DMS53 treated with DMSO at 0.1 percent for 48 hours (cell line): ENCODE measurements at regions not wholly inside any gene's neighbourhood (a gene's known extent, or its start where the extent isn't known, plus 50 kb on each side); places are given as distances from the start of the nearest gene placed in this dataset.

ENCODE experiments used
- DNase-seq: peaks from one replicate; lab custom pipeline; 2025; ENCODE audit not compliant: unreplicated experiment; lab: John Stamatoyannopoulos, UW

DNA sequence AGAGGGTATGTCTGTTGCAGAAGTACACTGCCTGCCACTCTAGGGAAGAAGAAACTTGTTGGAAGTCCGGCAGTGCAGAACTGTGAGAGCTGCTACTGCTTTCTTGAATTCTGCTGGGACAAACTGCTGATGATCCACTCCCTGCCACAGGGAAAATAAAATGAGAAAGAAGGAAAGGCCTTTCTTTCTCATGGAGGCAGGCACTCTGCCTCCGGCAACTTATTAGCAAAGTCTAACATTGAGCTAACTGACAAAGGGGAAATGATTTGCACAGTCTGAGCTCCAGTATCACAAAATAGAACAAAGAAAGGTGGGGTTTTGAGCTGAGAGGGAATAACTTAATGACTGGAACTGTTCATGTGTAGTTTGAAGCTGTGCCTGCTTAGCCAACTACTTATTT, 134.6 kb downstream of the AASDHPPT start:
- no peak for DNase-seq

DNA sequence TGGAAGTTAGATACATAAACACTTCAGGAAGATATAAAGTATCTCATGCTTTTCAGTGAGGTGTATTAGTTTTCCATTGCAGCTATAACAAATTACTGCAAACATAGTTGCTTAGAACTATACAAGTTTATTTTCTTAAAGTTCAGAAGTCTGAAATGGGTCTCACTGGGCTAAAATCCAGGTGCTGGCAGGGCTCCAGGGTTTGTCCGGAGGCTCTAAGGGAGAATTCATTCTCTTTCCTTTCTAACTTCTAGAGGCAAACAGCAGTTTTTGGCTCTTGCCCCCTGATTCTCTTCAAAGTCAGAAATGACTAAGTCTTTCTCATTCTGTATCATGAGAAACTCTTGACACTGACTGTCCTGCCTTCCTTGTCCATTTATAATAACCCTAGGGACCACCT, 138.8 kb downstream of the AASDHPPT start:
- DNase-seq, result no peak

DNA sequence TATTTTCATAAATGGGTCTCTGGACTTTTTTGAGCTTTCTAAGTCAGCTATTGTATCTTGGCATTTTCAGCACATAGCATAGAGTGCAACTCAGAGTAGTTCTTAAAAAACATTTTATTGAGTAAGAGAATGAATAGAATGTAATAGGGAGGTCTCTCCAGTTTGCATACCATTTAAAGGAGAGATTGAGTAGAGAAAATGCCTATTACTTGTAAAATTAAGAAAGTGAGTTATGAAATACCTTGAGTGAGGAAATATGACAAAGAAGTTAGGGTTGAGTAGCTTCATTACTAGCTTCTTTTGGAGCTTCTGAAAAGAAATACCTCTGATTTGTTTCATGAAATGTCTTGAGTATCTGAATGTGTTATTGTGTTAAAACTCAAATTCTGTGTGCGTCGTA, 140.0 kb downstream of the AASDHPPT start:
- DNase-seq, result no peak

DNA sequence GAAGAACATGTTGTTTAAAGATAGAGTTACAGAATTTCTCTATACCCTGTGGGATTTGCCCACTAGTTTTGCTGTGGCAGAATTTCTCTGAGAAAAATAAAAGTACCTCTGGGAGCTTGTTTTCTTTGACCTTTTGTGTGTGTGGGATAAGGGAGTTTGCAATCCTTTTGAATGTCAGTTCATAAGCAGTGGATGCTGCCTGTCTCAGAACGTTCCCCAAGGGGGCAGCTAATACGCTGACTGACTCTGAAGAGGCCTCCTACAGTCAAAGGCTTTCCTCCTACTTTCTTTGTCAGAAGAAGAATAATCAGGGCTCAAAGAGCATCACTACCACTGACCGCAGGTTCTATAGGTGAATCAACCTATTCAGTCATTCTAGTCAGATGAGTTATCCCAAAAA, 140.6 kb downstream of the AASDHPPT start:
- DNase-seq, result no peak

DNA sequence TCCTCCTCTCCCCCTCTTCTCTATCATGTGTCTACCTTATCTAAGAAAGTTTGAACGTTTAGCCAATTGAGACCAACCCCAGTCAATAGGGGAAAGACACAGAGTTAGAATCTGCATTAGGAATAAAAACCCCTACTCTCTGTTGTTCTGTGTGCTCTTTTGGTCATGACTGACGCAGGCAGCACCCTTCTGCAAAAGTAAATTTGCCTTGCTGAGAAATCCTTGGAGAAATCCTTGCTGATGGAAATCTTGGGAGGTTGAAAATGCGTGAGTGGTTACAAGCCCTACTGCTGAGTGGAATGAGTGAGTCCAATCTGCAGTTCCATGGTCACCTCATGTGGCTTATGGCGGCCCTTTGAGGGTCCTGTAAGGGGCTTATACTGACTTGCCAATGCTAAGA, 145.2 kb downstream of the AASDHPPT start:
- no peak for DNase-seq

DNA sequence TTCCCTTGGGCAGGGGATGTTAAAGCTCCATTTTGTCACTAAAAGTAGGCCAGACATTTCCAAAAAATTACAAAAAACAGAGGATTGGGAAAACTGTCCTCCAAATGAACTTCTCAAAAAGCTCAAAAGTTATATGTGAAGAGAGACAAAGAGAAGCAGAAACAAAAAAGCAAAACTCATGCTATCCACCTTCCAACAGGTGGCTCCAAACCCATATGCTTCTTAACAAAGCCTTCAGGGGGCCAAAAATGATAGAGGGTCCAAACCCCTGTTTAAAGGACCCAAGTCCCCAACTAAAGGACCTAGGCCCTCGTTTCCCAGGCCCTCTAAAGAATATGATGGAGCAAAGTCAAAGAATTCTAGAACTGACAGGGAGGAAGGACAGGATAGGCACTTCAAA, 146.7 kb downstream of the AASDHPPT start:
- DNase-seq, result no peak

DNA sequence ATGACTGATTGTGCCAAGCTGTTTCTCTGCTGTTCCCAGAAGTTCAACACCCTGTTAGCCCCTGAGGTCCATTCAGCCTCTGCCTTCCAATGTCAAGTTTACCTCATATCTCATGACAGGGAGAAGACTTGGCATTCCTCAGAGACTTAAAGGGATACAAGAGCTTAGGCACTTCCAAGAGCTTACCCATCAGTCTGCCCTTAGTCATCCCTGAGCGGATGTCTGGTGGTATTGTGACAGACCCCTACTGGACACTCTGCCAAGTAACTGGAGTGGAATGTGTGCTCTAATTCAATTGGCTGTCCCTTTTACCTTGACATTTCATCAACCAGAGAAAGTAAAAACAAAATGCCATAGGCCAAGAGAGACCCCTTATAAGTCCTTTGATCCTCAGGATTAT, 151.5 kb downstream of the AASDHPPT start:
- no peak for DNase-seq

DNA sequence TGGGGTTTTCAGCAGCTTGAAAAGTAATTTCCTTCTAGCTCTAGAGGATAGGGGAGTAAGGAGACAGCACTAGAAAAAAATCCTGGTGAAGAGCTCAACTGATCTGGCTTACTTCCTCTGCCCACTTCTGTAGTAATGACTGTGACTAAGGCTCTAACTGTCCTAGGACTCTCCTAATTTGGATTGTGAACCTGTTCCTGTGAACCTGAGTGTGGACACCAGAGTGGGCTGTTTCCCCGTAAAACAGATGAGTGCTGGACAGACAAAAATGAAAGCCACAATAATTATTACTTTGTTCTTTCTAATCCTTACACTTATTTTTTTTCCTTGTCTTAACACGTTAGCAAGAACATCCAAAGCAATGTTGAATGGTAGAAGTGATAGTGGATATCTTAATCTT, 154.1 kb downstream of the AASDHPPT start:
- DNase-seq, result no peak

DNA sequence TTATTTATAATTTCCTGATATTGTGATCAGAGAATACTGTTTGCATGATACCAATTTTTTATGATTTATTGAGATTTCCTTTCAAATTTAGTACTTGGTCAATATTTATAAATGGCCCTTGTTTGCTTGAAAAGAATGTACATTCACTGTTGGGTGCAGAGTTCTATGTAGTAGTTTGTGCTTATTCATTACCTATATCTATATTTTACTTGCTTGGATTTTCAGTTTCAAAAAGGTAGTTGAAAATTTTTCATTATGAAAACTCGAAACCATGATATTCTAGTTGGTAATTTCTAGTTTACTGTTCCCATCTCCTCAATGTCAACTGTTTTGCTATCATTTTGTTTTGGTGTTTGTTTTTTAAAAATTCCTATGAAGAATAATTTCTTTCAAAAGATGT, 155.7 kb downstream of the AASDHPPT start:
- no peak for DNase-seq

DNA sequence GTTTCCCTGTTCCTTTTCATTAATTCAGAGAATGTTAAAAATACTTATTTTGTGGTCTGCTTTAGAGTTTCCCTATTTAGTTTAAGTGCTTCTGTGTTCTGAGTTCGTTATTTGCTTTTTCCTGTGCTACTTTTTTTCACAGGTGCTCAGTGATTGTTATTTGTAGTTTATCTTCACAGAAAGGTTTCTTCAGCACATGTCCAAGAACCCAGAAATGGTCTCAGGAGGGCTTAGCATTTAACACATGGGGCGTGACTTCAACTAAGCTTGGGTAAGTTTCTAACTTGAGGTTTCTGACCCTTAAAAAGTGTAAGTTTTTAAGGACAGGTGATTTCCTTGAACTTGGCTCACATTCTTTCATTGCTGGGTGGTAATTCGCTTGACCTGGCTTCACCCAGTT, 157.3 kb downstream of the AASDHPPT start:
- DNase-seq, result no peak

DNA sequence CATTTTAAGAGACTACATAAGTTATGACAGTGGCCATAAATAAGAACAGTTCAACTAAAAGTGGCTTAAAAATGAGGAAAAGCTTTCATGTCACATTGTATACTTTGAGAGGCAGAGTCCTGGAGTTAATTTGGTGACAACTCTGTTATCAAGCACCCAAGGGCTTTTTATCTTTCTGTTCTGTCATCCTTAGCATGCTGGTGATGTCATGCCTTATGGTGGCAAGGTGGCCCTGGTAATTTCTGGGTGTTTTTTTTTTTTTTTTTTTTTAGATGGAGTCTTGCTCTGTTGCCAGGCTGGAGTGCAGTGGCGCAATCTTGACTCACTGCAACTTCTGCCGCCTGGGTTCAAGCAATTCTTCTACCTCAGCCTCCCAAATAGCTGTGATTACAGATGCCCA, 158.8 kb downstream of the AASDHPPT start:
- no peak for DNase-seq

DNA sequence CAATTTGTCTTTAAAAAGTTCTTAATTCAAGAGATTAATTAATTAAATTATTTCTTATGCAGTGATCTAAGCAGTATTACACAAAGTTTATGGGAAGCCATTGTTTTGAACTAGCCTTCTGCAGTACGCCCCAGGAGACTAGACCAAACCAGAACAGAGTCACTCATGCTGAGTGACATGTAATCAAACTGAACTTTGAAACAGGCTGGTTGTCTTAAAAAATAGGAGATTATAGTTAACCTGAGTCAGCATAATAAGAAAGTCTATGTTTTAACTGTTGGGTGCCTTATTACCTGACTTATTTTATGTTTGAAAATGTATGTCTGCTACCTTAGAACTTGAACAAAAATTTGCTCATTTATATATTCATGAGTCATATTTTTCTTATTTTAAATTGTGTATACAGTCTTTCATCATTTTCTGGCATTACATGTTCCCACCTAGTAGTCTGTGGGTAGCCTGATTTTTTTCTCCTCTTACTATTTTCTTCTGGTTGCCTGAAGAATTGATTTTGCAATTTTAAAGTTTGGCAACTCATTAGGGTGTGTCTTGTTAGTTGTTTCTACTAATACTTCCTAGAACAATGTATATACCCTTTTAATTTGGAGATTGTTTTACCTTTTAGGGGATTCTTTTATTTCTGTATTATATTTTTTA, 161.4 kb downstream of the AASDHPPT start:
- no peak for DNase-seq

DNA sequence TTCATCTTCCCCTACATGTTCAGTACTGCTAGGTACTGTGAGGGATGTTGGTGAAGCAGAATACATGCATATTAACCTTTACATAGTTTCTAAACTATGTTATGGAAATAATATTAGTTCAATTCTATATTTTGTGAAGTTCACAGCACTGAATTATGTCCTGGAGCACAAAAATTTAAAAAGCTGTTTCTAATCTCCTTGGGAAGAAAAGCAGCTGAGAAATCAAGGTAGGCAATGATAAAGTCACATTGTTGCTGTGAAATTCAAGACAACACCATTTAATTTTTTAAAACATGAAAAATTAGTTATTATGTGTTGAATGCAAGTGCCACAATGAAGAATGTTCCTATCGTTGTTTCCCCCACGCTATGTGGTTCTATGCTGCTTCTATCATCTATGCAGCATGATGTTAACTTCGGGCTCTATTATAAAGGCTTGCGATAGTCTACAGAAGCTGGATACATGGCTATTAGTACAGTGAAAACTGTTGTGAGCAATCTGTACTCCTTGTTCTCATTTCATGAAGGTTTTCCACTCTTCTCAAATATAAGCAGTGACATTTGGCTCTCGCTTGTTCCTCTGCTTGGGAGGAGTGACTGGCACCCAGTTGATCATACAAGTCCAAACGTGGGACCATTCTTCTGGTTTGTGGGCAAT, 164.3 kb downstream of the AASDHPPT start:
- DNase-seq, result no peak

DNA sequence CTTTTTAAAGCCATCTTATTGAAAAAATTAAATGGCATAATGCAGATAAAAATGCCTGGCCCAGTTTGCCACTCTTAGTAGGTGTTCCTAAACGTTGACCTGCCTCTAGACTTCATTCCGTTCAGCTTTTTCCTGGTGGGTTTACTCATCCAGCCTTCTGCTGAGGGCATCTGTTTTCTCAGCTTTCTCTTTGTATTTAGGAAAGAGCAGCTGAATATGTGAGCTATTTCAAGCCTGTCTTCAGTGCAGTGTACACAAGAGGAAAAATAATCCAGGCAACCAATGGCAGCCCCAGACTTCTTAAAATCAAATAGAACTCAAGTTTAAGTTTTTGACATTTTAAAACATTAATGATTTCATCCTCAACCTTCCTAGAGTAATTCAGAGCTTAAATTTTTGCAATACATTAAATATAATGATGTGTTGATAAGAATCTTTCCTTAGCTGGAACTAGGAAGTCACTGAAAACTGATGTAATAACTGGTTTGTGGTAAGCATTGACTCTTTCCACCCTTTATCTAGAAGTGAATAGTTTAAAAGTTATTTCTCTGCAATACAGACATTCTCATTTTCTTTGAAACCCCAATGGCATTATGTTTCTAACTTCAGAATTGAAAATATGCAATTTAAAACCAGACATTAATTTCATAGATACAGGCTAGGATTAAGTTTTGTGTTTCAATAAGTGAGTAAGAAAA, 165.4 kb downstream of the AASDHPPT start:
- no peak for DNase-seq

DNA sequence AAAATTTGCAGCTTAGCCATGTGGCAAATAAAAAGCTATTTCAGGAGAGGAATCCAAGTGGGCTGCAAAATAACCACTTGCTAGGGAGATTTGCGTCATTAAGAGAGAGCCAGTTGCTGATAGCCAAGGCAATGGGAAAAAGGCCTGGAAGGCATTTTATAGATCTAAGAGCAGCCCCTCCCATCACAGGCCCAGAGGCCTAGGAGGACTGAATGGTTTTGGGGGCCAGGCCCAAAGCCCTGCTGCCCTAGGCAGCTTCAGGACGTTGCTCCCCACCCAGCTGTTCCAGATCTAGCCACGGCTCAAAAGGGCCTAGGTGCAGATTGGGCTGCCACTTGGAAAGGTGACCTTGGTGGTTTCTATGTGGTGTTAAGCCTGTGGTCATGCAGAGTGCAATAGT, 169.0 kb downstream of the AASDHPPT start:
- DNase-seq, result no peak

DNA sequence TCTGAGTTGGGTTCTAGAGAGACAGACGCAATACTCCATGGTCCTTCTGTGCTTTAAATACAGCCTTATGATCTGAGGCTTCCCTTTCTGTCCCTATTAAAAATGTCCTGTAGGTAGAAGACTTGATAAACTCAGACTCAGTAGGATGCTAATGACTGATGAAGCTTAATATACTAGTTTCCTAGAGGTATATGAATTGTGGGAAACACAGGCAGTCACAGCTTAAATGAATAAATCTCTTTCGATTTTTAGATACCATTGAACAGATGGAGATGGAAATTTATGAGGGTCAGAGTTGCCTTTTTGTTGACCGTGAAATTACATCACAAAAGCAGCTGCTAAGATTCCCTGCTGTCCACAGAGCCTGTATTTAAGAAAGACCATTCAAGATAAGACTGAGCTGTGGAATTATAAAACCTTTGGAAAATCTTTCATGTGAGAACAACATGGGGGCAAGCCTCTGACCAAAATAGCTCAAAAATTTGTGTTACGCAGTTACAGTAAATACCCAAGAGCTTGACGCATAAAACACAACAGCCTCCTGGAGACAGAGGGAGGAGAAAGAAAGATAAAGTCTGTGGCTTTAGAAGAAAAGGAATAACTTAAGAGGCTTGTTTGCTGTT, 172.3 kb downstream of the AASDHPPT start:
- DNase-seq, result no peak

DNA sequence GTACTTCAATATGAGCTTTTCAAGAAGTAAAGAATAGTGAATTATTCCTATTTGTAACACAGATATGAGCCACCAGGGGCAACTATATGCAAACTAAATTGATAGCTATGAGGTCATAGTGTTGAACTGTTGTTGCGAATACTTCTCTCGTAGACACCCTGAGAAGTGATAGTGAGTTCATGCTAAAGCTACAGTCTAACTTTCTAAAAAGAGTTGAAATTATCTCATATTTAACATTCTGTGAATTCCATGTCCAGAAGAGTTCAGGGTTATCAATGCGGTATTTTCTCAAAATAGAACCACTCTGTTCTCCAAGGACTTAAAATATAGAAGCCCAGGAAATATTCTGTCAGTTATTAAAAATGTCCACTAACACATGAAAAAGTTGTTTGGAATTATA, 185.4 kb downstream of the AASDHPPT start:
- DNase-seq, result no peak

DNA sequence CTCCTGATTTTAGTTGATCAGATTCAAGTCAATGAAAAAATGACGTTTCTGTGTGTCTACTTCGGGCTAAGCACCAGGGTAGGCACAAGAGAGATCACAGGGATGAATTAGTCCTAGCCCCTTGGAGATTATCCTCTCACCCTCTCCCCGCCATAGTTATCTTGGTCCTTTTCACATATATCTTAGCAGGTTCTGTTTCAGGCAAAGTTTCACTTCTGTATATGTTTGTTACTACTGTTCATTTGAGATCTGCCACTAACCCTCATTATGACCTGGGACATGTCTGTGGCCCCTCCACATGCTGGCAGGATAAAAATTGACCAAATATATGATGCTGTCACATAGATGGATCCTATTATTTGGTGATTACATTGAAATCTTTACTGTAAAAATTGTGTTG, 186.1 kb downstream of the AASDHPPT start:
- no peak for DNase-seq

DNA sequence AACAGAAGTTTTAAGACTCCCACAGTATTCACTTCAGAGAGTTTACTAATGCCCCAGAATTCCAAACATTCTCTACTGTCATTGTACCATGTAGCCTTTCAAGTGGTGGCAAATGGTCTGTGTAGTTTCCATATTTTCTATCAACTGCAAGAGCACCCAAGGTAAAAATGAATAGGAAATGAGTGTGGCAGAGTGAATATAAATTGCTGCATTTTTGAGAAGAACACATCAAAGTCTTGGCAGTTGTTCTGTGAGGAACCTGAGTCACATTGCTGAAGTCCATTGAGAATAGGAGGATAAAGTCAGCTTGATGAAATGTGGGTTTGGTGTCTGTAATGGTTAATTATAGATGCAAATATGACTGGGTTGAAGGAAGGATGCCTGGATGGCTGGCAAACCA, 193.6 kb downstream of the AASDHPPT start:
- DNase-seq, result no peak

DNA sequence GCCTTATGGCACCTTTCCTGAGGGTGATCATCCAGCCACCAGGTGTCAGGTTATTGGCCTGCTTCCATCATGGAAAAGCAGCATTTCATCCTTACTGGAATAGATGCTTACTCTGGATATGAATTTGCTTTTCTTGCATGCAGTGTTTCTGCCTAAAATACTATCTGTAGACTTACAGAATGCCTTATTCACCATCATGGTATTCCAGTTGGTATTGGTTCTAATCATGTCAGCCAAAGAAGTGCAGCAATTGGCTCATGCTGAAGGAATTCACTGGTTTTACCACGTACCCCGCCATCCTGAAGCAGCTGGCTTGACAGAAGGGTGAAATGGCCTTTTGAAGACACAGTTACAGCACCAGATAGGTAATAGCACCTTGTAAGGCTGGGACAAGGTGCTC, 194.2 kb downstream of the AASDHPPT start:
- DNase-seq, result no peak

DNA sequence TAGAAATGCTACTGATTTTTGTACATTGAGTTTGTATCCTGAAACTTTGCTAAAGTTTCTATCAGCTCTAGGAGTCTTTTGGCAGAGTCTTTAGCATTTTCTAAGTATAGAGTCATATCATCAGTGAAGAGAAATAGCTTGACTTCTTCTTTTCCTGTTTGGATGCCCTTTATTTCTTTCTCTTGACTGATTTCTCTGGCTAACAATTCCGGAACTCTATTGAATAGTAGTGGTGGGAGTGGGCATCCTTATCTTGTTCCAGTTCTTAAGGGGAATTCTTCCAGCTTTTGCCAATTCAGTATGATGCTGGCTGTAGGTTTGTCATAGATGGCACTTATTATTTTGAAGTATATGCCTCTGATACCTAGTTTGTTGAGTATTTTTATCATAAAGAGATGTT, 197.7 kb downstream of the AASDHPPT start:
- no peak for DNase-seq

DNA sequence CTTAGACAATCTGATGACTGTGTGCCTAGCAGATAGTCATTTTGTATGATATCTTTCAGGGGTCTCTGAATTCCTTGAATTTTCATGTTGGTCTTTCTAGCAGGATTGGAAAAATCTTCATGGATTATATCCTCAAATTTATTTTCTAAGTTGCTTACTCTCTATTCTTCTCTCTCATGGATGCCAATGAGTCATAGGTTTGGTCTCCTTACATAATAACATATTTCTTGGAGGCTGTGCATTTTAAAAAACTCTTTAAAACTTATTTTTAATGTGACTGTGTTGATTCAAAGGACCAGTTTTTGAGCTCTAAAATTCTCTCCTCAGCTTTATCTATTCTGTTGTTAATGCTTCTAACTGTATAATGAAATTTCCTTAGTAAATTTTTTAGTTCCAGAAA, 198.7 kb downstream of the AASDHPPT start:
- DNase-seq, result no peak
